Stromal cell of bone marrow (primary cell): ENCODE measurements at regions not wholly inside any gene's neighbourhood (a gene's known extent, or its start where the extent isn't known, plus 50 kb on each side); places are given as distances from the start of the nearest gene placed in this dataset.
"Not testable (repeated sequence)": the region's sequence is repeated elsewhere in the genome, so short reads cannot be mapped to it uniquely, and the experiment has no call there.

Experiments used
- DNase-seq: peaks from one replicate; pipeline ENCODE4 v3.0.0-alpha.2; 2012; ENCODE audit warnings: low read depth

- no peak for DNase-seq
Observed at GRCh38 chrX:46366381-46367207, 178.6 kb downstream of the ZNF674 start.

- DNase-seq: no peak
Observed at GRCh38 chrX:46354481-46354880, 190.7 kb downstream of the ZNF674 start.

GRCh38 chrX:46341767-46342322 lies 203.4 kb downstream of the ZNF674 start:
- no peak for DNase-seq

GRCh38 chrX:46340696-46341095 lies 204.5 kb downstream of the ZNF674 start:
- DNase-seq: no peak

GRCh38 chrX:46333550-46333949 lies 211.7 kb downstream of the ZNF674 start:
- DNase-seq: no peak

- no peak for DNase-seq
Observed at GRCh38 chrX:46330981-46331380, 214.2 kb downstream of the ZNF674 start.

- DNase-seq: no peak
Observed at GRCh38 chrX:46330513-46330912, 214.7 kb downstream of the ZNF674 start.

GRCh38 chrX:46328133-46328532 lies 217.1 kb downstream of the ZNF674 start:
- no peak for DNase-seq

- DNase-seq: no peak
Observed at GRCh38 chrX:46327566-46328115, 217.6 kb downstream of the ZNF674 start.

- DNase-seq: no peak
Observed at GRCh38 chrX:46326161-46326560, 219.1 kb downstream of the ZNF674 start.

- peak; percentile 36 for DNase-seq
Observed at GRCh38 chrX:46325312-46325877, 219.8 kb downstream of the ZNF674 start.

- no peak for DNase-seq
Observed at GRCh38 chrX:46324166-46324565, 221.1 kb downstream of the ZNF674 start.

GRCh38 chrX:46322929-46323328 lies 222.3 kb downstream of the ZNF674 start:
- not testable (repeated sequence) for DNase-seq

GRCh38 chrX:46321676-46322075 lies 223.5 kb downstream of the ZNF674 start:
- DNase-seq: no peak

- no peak for DNase-seq
Observed at GRCh38 chrX:46319750-46320149, 225.5 kb downstream of the ZNF674 start.

- DNase-seq: no peak
Observed at GRCh38 chrX:46318551-46318950, 226.7 kb downstream of the ZNF674 start.

GRCh38 chrX:46317163-46317562 lies 228.1 kb downstream of the ZNF674 start:
- no peak for DNase-seq

GRCh38 chrX:46311581-46312120 lies 233.6 kb downstream of the ZNF674 start:
- no peak for DNase-seq

GRCh38 chrX:46310815-46311497 lies 234.3 kb downstream of the ZNF674 start:
- no peak for DNase-seq

GRCh38 chrX:46308110-46308509 lies 237.1 kb downstream of the ZNF674 start:
- DNase-seq: no peak

- no peak for DNase-seq
Observed at GRCh38 chrX:46306103-46306502, 239.1 kb downstream of the ZNF674 start.

GRCh38 chrX:46305431-46305830 lies 239.8 kb downstream of the ZNF674 start:
- DNase-seq: no peak
